ENCODE measurements at regions not wholly inside any gene's neighbourhood (a gene's known extent, or its start where the extent isn't known, plus 50 kb on each side); places are given as distances from the start of the nearest gene placed in this dataset.

DNA sequence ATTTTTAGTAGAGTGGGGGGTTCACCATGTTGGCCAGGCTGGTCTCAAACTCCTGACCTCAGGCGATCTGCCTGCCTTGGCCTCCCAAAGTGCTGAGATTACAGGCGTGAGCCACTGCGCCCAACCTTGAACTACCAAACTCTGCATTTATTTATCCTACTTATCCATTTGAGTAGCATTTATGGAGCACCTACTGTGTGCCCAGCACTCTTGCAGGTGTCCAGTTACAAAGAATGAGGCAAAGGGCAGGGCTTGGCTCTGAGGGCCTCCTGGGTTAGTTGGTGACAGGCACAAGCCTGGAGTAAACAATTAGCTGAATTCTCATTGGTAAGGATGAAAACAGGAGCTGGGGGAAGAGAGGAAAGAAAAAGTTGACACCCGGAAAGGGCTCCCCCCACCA is 93.4 kb upstream of the FOXP4 start:
- Histone ChIP-seq H3K27me3 (peaks cover 16% of the 10 kb centered on the region), H3K27ac (no peak overlapping the region), H3K36me3 (no peaks in the 10 kb centered on the region), H3K4me1 (peaks cover 21% of the 10 kb centered on the region), H3K4me3 (no peak overlapping the region), H3K9me3 (no peaks in the 10 kb centered on the region)
- DNase-seq (ENCODE audit: low spot score in 2 of 2), result no peak
- WGBS, result 79% methylated on average over 3 of the region's 4 CpGs
- TF ChIP-seq, protein P1, sequence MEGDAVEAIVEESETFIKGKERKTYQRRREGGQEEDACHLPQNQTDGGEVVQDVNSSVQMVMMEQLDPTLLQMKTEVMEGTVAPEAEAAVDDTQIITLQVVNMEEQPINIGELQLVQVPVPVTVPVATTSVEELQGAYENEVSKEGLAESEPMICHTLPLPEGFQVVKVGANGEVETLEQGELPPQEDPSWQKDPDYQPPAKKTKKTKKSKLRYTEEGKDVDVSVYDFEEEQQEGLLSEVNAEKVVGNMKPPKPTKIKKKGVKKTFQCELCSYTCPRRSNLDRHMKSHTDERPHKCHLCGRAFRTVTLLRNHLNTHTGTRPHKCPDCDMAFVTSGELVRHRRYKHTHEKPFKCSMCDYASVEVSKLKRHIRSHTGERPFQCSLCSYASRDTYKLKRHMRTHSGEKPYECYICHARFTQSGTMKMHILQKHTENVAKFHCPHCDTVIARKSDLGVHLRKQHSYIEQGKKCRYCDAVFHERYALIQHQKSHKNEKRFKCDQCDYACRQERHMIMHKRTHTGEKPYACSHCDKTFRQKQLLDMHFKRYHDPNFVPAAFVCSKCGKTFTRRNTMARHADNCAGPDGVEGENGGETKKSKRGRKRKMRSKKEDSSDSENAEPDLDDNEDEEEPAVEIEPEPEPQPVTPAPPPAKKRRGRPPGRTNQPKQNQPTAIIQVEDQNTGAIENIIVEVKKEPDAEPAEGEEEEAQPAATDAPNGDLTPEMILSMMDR (IDR thresholded peaks at IDR 0.05), result no peak
- TF ChIP-seq POLR2AphosphoS5 (IDR thresholded peaks at IDR 0.05) (no peak), EP300 (IDR thresholded peaks at IDR 0.05) (no peak), POLR2A (IDR thresholded peaks at IDR 0.05) (no peak)

DNA sequence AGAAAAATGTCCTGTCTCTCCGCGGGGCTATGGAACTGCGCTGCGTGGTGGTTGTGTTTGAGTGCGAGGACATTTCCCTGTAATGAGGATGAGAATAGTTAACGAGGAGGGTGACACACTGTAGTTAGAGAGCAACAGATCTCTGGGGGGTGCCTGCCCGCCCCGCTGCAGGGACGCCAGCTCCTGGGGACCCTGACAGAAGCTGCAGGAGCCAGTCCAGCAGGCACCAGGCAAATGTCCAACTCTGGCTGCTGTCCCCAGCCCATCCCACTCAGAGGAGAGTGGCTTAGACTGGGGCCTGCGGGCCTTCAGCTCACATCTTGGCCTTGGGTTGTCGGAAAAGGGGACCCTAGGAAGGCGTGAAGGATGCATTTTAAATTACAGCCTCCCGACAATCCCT is 92.9 kb upstream of the FOXP4 start:
- Histone ChIP-seq H3K4me1 (peaks cover 21% of the 10 kb centered on the region), H3K9me3 (no peaks in the 10 kb centered on the region), H3K27ac (no peak overlapping the region), H3K27me3 (peaks cover 16% of the 10 kb centered on the region), H3K36me3 (no peaks in the 10 kb centered on the region), H3K4me3 (no peak overlapping the region)
- DNase-seq (ENCODE audit: low spot score in 2 of 2), result no peak
- 93% methylated on average over 13 of the region's 13 CpGs for WGBS
- TF ChIP-seq, protein P1 (IDR thresholded peaks at IDR 0.05), result no peak
- TF ChIP-seq POLR2AphosphoS5 (IDR thresholded peaks at IDR 0.05), result no peak
- no peak for TF ChIP-seq POLR2A (IDR thresholded peaks at IDR 0.05)
- no peak for TF ChIP-seq EP300 (IDR thresholded peaks at IDR 0.05)

DNA sequence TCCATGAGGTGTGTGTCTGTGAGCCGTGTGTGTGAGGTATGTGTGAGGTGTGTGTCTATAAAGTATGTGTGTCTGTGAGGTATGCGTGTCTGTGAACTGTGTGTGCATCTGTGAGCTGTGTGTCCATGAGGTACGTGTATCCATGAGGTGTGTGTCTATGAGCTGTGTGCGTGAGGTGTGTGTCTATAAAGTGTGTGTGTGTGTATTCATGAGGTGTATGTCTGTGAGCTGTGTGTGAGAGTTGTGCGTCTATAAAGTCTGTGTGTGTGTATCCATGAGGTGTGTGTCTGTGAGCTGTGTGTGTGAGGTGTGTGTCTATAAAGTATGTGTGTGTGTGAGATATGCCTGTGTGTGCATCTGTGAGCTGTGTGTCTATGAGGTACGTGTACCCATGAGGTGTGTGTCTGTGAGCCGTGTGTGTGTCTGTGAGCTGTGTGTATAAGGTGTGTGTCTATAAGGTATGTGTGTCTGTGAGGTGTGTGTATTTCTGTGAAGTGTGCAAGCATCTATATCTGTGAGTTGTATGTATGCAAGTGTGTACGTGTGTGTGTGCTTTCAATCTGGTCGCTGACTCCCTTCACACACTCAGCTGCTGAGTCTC is 91.9 kb upstream of the FOXP4 start:
- H3K4me1 ChIP-seq, result peaks cover 19% of the 10 kb centered on the region
- no peak overlapping the region for H3K4me3 ChIP-seq
- H3K27me3 ChIP-seq, result peaks cover 16% of the 10 kb centered on the region

DNA sequence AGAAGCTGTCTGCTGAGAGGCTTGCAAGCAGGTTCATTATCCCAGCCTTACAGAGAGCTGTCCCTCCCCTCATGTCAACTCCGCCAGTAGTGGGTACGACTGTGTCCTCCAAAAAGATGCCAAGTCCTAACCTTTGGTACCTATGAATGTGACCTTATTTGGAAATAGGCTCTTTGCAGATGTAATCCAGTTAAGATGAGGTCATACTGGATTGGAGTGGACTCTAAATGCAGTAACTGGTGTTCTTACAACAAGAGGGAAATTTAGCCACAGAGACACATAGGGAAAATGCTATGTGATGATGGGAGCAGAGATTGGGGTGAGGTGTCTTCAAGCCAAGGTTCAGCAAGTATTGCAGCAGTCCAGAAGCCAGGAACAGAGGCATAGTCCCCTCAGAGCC is 90.8 kb upstream of the FOXP4 start:
- TF ChIP-seq EP300 (IDR thresholded peaks at IDR 0.05) (no peak), POLR2AphosphoS5 (IDR thresholded peaks at IDR 0.05) (no peak), POLR2A (IDR thresholded peaks at IDR 0.05) (no peak)
- TF ChIP-seq, protein P1 (IDR thresholded peaks at IDR 0.05), result no peak
- 67% methylated on average over 1 of the region's 2 CpGs for WGBS
- Histone ChIP-seq H3K36me3 (no peaks in the 10 kb centered on the region), H3K27me3 (peaks cover 16% of the 10 kb centered on the region), H3K27ac (no peak overlapping the region), H3K4me3 (no peak overlapping the region), H3K4me1 (peaks cover 14% of the 10 kb centered on the region), H3K9me3 (no peaks in the 10 kb centered on the region)
- no peak for DNase-seq (ENCODE audit: low spot score in 2 of 2)

More for the DNA sequence above, 91.9 kb upstream of the FOXP4 start:
- no peaks in the 10 kb centered on the region for H3K36me3 ChIP-seq
- no peak overlapping the region for H3K27ac ChIP-seq
- no peaks in the 10 kb centered on the region for H3K9me3 ChIP-seq
- no peak for DNase-seq (ENCODE audit: low spot score in 2 of 2)
- TF ChIP-seq, protein P1 (IDR thresholded peaks at IDR 0.05), result no peak
- TF ChIP-seq EP300 (IDR thresholded peaks at IDR 0.05) (no peak), POLR2AphosphoS5 (IDR thresholded peaks at IDR 0.05) (no peak), POLR2A (IDR thresholded peaks at IDR 0.05) (no peak)
- 95% methylated on average over 9 of the region's 9 CpGs for WGBS

DNA sequence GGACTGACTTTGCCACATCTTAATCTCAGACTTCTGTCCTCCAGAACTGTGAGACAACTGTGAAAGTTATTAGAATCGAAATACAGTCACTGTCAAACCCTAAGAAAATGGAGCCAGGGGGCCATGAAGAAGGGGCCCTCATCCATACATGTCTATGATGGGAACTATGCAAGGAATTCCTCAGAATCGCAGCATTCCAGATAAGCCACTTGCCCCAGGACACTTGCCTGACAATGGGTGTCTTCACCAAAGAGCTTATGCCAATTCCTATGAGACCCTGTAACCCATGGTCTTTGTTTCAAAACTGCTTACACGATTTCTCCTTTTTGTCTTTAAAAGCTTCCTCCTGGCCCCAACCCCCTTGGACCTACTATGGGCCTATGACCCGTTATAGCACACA is 90.4 kb upstream of the FOXP4 start:
- 77% methylated on average over 4 of the region's 4 CpGs for WGBS
- Histone ChIP-seq H3K27me3 (peaks cover 16% of the 10 kb centered on the region), H3K4me3 (no peak overlapping the region), H3K36me3 (no peaks in the 10 kb centered on the region), H3K27ac (no peak overlapping the region), H3K9me3 (no peaks in the 10 kb centered on the region), H3K4me1 (peaks cover 14% of the 10 kb centered on the region)
- no peak for DNase-seq (ENCODE audit: low spot score in 2 of 2)
- no peak for TF ChIP-seq POLR2A (IDR thresholded peaks at IDR 0.05)
- TF ChIP-seq, protein P1 (IDR thresholded peaks at IDR 0.05), result no peak
- no peak for TF ChIP-seq POLR2AphosphoS5 (IDR thresholded peaks at IDR 0.05)
- no peak for TF ChIP-seq EP300 (IDR thresholded peaks at IDR 0.05)

Measured in suprapubic skin (tissue), 4 donors.